Prostate gland (tissue), 2 donors: ENCODE measurements at regions not wholly inside any gene's neighbourhood (a gene's known extent, or its start where the extent isn't known, plus 50 kb on each side); places are given as distances from the start of the nearest gene placed in this dataset.

Experiments
- DNase-seq: peaks from one replicate; pipeline ENCODE4 v3.0.0-alpha.2; 2019; ENCODE audit warnings: low spot score
- H3K27ac ChIP-seq, 2 donors: fragments of 200-600 bp; sonication (generic); 2 replicates each; pipeline ENCODE4 v1.5.1; 2017 to 2019
- H3K27me3 ChIP-seq: fragments of 200-600 bp; sonication (generic); replicated peaks from 2 replicates; pipeline ENCODE4 v1.5.1; 2019; ENCODE audit not compliant: insufficient read depth
- H3K36me3 ChIP-seq, 2 donors: fragments of 200-600 bp; sonication (generic); 1 replicate in 1 of 2; 2 replicates in 1 of 2; pipeline versions ENCODE4 v1.5.1 to v1.8.1; 2017 to 2019
- H3K4me1 ChIP-seq: fragments of 200-600 bp; sonication (generic); replicated peaks from 2 replicates; pipeline ENCODE4 v1.5.1; 2019
- H3K4me3 ChIP-seq, 2 donors: fragments of 200-600 bp; sonication (generic); 2 replicates each; pipeline ENCODE4 v1.5.1; 2017 to 2019
- H3K9me3 ChIP-seq: fragments of 200-600 bp; sonication (generic); 2 replicates; pipeline ENCODE4 v1.5.1; 2017
- POLR2A ChIP-seq: fragments of 450-650 bp; IDR thresholded peaks from one replicate; pipeline ENCODE4 v1.6.1; 2016; ENCODE audit warnings: antibody characterized with exemption, mild to moderate bottlenecking
- POLR2AphosphoS5 ChIP-seq: sonication (generic); formaldehyde crosslinking; IDR thresholded peaks from one replicate; pipeline ENCODE4 v1.6.1; 2017; ENCODE audit warnings: antibody characterized with exemption
- whole genome bisulfite sequencing: methylation state at CpG from one replicate; pipeline ENCODE4 v1.1.5; 2018; 5-methylcytosine and 5-hydroxymethylcytosine counted together
- intact Hi-C: fragments of 100-400 bp; cut with DNase I; formaldehyde crosslinking; loops from one replicate; pipeline ENCODE4 v1.14.2; 2022
- TF ChIP-seq, protein P1 (sequence below), 4 experiments: fragments of 200-600 bp in 2 of 4; fragments of 450-650 bp in 2 of 4; sonication (generic) in 2 of 4; IDR thresholded peaks; 1 replicate in 3 of 4; 2 replicates in 1 of 4; pipeline ENCODE4 v1.5.1; 2016 to 2019; ENCODE audit warnings: antibody characterized with exemption in 4 of 4, mild to moderate bottlenecking in 2 of 4, moderate library complexity in 2 of 4

- no peak for DNase-seq
- H3K27me3 ChIP-seq, result no peaks in the 10 kb centered on the region
- WGBS, result 76% methylated on average over 4 of the region's 4 CpGs
Observed at GRCh38 chr2:9696731-9697130, 65.9 kb upstream of the YWHAQ start.

DNA sequence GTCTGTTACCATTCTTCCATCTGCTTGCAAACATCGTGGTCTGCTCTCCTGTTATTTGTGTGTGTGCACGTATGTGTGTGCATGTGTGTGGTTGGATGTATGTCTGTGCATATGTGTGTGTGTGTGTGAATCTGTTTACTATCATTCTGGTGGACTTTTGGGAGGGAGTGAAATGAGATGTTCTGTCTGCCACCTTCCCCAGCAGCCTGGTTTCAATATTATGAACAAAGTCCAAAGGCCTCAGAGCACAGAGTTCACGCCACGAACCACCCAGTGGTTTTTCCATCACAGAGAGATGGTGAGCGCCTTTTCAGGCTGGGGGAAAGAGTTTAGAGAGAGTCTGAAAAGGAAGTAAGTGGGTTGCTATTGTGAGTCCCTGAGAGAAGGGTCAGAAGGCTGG is 67.1 kb upstream of the YWHAQ start:
- intact Hi-C loops, result no loop called here
- no peaks in the 10 kb centered on the region for H3K4me1 ChIP-seq
- no peaks in the 10 kb centered on the region for H3K27me3 ChIP-seq
- H3K27ac ChIP-seq, result no peak overlapping the region
- TF ChIP-seq, protein P1, sequence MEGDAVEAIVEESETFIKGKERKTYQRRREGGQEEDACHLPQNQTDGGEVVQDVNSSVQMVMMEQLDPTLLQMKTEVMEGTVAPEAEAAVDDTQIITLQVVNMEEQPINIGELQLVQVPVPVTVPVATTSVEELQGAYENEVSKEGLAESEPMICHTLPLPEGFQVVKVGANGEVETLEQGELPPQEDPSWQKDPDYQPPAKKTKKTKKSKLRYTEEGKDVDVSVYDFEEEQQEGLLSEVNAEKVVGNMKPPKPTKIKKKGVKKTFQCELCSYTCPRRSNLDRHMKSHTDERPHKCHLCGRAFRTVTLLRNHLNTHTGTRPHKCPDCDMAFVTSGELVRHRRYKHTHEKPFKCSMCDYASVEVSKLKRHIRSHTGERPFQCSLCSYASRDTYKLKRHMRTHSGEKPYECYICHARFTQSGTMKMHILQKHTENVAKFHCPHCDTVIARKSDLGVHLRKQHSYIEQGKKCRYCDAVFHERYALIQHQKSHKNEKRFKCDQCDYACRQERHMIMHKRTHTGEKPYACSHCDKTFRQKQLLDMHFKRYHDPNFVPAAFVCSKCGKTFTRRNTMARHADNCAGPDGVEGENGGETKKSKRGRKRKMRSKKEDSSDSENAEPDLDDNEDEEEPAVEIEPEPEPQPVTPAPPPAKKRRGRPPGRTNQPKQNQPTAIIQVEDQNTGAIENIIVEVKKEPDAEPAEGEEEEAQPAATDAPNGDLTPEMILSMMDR (IDR thresholded peaks at IDR 0.05), result no peak
- TF ChIP-seq POLR2AphosphoS5, result no peak
- no peak for TF ChIP-seq POLR2A
- no peaks in the 10 kb centered on the region for H3K36me3 ChIP-seq
- 77% methylated on average over 5 of the region's 5 CpGs for WGBS
- no peaks in the 10 kb centered on the region for H3K9me3 ChIP-seq
- DNase-seq, result no peak
- H3K4me3 ChIP-seq, result no peak overlapping the region

More at GRCh38 chr2:9696731-9697130, 65.9 kb upstream of the YWHAQ start:
- TF ChIP-seq, protein P1 (IDR thresholded peaks at IDR 0.05), result no peak
- TF ChIP-seq POLR2AphosphoS5 (no peak), POLR2A (no peak)
- Histone ChIP-seq H3K4me3 (no peak overlapping the region), H3K9me3 (no peaks in the 10 kb centered on the region), H3K4me1 (no peaks in the 10 kb centered on the region), H3K27ac (no peak overlapping the region), H3K36me3 (no peaks in the 10 kb centered on the region)
- intact Hi-C loops, result no loop called here

DNA sequence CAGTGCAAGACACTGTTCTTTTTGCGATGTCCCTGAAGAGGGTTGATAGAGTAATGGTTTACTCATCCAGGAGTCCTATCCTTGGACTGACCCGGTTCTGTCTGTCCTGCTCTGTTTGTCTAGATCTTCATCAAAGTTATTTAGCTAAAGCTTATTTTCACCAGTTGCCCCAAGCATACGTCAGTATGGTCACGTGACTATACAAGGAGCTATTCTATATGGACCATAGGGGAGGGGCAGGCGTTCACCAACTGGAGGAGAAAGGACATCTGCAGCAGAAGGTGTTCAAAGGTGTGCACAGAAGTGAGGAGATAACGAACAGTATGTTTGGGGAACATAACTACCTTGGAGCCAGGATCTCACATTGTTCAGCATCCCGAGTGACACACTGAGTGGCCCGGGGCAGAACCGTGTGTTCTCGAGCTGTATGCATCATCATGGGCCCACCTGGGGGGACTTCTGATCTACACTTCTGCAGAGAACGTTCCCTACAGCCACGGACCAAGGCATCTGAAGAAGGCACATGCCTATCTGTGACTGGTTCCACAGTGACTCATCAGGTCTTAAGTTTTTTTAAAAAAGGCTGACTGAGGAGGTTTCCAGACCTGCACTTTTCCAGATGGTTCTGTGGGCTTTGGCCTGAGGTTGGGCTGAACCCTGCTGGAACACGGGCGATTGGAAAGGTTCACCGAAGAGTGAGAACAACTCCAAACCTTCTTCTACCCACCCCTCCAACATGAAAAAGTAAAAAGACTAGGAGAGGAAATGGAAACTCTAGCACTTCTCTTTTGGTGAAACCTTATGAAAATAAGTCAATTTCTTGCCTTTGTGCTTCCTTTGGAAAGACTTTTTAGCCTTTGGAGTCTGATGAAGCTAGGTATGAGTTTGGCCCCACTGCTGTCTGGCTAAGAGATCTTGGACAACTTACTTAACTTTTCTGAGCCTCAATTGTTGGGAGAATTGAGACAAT is 68.6 kb upstream of the YWHAQ start:
- Histone ChIP-seq H3K27me3 (no peaks in the 10 kb centered on the region), H3K36me3 (no peaks in the 10 kb centered on the region), H3K9me3 (no peaks in the 10 kb centered on the region), H3K4me1 (no peaks in the 10 kb centered on the region), H3K4me3 (no peak overlapping the region), H3K27ac (no peak overlapping the region)
- 84% methylated on average over 15 of the region's 15 CpGs for WGBS
- intact Hi-C loops, result no loop called here
- DNase-seq, result no peak
- TF ChIP-seq, protein P1 (IDR thresholded peaks at IDR 0.05), result no peak
- TF ChIP-seq POLR2A, result no peak
- TF ChIP-seq POLR2AphosphoS5, result no peak

DNA sequence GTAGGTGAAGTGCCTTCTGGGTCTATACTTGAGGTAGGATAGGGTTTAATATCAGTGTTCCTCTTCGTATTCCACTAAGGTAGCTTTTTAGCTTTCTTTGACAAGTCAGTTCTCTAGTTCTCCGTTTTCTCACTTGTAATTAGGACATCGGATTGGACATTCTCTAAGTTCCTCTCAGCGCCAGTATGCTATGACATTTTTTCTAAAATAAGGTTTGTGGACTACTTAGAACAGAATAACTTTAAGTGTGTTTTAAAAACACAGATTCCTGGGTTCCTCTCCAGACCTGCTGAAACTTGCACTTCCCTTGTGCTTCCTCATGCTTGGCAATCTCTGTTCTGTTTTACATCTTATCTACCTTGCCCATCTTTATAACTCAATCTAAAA is 69.3 kb upstream of the YWHAQ start:
- Histone ChIP-seq H3K36me3 (no peaks in the 10 kb centered on the region), H3K9me3 (no peaks in the 10 kb centered on the region), H3K4me1 (no peaks in the 10 kb centered on the region), H3K27ac (no peak overlapping the region), H3K4me3 (no peak overlapping the region), H3K27me3 (no peaks in the 10 kb centered on the region)
- no peak for DNase-seq
- TF ChIP-seq POLR2AphosphoS5 (no peak), POLR2A (no peak)
- TF ChIP-seq, protein P1 (IDR thresholded peaks at IDR 0.05), result no peak
- intact Hi-C loops, result no loop called here
- 69% methylated on average over 4 of the region's 4 CpGs for WGBS

DNA sequence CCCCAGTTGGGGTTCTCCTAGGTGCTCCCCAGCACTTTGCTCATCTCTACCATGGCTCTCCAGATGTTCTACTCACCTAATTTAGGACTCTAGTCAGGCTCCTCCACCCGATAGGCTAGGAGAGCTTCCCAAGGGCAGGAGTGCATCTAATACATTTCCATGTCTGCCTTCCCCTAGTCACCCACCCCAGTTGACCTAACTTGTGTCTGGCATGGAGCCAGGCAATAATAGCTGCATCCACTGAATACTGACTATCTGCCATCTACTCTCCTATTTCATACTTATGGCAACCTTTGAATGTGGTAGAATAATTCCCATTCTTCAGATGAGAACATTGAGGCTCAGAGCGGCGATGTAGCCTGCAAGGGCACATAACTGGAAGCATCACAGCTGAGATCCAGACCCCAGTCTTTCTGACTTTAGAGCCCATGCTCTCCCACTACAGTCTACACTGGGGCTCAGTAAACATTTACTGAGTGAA is 71.8 kb upstream of the YWHAQ start:
- TF ChIP-seq, protein P1 (IDR thresholded peaks at IDR 0.05), result no peak
- no peak for TF ChIP-seq POLR2A
- TF ChIP-seq POLR2AphosphoS5, result no peak
- Histone ChIP-seq H3K36me3 (no peaks in the 10 kb centered on the region), H3K4me1 (no peaks in the 10 kb centered on the region), H3K4me3 (no peak overlapping the region), H3K27ac (no peak overlapping the region), H3K9me3 (no peaks in the 10 kb centered on the region), H3K27me3 (no peaks in the 10 kb centered on the region)
- 90% methylated on average over 3 of the region's 3 CpGs for WGBS
- intact Hi-C loops, result no loop called here
- DNase-seq, result no peak
